MM.1S (cell line): ENCODE measurements at regions not wholly inside any gene's neighbourhood (a gene's known extent, or its start where the extent isn't known, plus 50 kb on each side); places are given as distances from the start of the nearest gene placed in this dataset.

Experiments used
- EZH2 ChIP-seq: fragments of 300-600 bp; sonication (generic); optimal IDR thresholded peaks from 2 replicates; pipeline ENCODE3; 2017; ENCODE audit warnings: low read depth, mild to moderate bottlenecking, antibody characterized with exemption, low read length, mixed read lengths
- EZH2phosphoT487 ChIP-seq: fragments of 300-600 bp; sonication (generic); IDR thresholded peaks from 2 replicates; pipeline ENCODE4 v1.6.1; 2018; ENCODE audit warnings: antibody characterized with exemption, low read length
- TF ChIP-seq, protein P1 (sequence below): fragments of 300-600 bp; sonication (generic); IDR thresholded peaks from 2 replicates; pipeline ENCODE4 v1.5.1; 2016; ENCODE audit warnings: antibody characterized with exemption, low read length, mixed read lengths

DNA sequence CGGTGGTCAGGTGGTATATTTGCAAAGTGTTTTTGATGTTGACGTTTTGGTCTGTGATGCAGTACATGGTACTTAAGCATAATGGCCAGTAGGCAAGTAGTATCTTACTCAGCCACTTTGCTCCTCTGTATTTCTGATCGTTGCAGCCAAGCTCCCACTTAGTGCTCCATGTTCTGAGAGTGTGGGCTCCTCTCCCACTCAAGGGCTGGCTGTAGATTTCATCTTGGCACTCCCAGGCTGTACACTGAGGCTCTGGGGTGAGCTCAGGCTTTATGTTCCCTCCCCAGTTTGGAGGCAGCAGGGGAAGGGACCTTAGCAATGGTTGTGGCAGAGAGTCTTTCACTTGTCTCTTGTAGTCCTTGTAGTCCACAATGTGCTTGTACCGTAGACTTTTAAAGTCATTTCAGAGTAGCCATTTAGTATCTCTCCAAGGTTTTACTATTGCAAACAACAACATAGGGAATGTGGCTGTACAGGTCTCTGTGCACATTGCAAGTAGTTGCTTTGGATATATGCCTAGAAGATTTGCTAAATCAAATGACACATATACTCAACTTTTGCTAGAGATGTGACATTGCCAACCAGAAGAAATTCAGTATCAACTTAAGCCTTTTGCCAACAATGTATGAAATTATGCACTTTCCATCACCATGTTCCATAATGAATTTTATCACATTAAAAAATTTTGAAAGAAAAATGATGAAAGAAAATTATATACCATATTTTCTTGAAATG, 304.3 kb upstream of the CTNND2 start:
- TF ChIP-seq, protein P1, sequence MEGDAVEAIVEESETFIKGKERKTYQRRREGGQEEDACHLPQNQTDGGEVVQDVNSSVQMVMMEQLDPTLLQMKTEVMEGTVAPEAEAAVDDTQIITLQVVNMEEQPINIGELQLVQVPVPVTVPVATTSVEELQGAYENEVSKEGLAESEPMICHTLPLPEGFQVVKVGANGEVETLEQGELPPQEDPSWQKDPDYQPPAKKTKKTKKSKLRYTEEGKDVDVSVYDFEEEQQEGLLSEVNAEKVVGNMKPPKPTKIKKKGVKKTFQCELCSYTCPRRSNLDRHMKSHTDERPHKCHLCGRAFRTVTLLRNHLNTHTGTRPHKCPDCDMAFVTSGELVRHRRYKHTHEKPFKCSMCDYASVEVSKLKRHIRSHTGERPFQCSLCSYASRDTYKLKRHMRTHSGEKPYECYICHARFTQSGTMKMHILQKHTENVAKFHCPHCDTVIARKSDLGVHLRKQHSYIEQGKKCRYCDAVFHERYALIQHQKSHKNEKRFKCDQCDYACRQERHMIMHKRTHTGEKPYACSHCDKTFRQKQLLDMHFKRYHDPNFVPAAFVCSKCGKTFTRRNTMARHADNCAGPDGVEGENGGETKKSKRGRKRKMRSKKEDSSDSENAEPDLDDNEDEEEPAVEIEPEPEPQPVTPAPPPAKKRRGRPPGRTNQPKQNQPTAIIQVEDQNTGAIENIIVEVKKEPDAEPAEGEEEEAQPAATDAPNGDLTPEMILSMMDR, result no peak
- no peak for TF ChIP-seq EZH2phosphoT487
- TF ChIP-seq EZH2, result no peak
